ENCODE measurements at regions not wholly inside any gene's neighbourhood (a gene's known extent, or its start where the extent isn't known, plus 50 kb on each side); places are given as distances from the start of the nearest gene placed in this dataset.

GRCh38 chr2:67179526-67179925 lies 217.6 kb upstream of the ETAA1 start:
- no peaks in the 10 kb centered on the region for H4K20me1 ChIP-seq (replicated peaks; ENCODE audit: control insufficient read depth, extremely low read depth, insufficient read depth, low read length)
- POLR2A ChIA-PET, result no interaction called here
- no peak overlapping the region for H3K27ac ChIP-seq (ENCODE audit: insufficient read depth, low read depth, low read length)
- no peaks in the 10 kb centered on the region for H3K79me2 ChIP-seq (ENCODE audit: control insufficient read depth, insufficient read depth, low read length)
- no peak overlapping the region for H2AFZ ChIP-seq (ENCODE audit: low read depth, low read length)
- H3K4me2 ChIP-seq (ENCODE audit: insufficient read depth, low read length), result no peak overlapping the region
- H3K9me3 ChIP-seq (replicated peaks; ENCODE audit: control insufficient read depth, insufficient read depth, low read length), result no peaks in the 10 kb centered on the region
- peaks cover 8% of the 10 kb centered on the region for H3K4me1 ChIP-seq (ENCODE audit: control insufficient read depth, extremely low read depth, insufficient read depth, low read length)
- H3K9ac ChIP-seq (replicated peaks; ENCODE audit: extremely low read depth, insufficient read depth, low read length), result no peak overlapping the region
- CTCF ChIA-PET, result no interaction called here
- no peaks in the 10 kb centered on the region for H3K27me3 ChIP-seq (ENCODE audit: control insufficient read depth in 2 of 2, insufficient read depth in 2 of 2, low read length in 2 of 2)
- no TSS peak for BruUV-seq (replicated peaks)
- H3K9me1 ChIP-seq (replicated peaks; ENCODE audit: control insufficient read depth, extremely low read depth, insufficient read depth, low read length), result no peaks in the 10 kb centered on the region
- FAIRE-seq (no peak), DNase-seq (ENCODE audit: low read depth, low spot score) (no peak)
- dilution Hi-C loops (cut with MboI; ENCODE audit: extremely low pct_ligation_motif_present, low sequenced_read_pairs) (no loop called here), intact Hi-C loops (cut with micrococcal nuclease) (no loop called here)
- no peak overlapping the region for H3K4me3 ChIP-seq (replicated peaks in 1 of 3; ENCODE audit: insufficient read depth in 1 of 3, low read depth in 1 of 3, low read length in 3 of 3)
- TF ChIP-seq FOS (IDR thresholded peaks at IDR 0.05; ENCODE audit: borderline replicate concordance, insufficient read depth, low read length) (no peak), POLR2A (IDR thresholded peaks at IDR 0.05; ENCODE audit: low read depth, low read length) (no peak), POLR2AphosphoS5 (IDR thresholded peaks at IDR 0.05; ENCODE audit: insufficient read depth, low read depth, low read length) (no peak), JUN (IDR thresholded peaks at IDR 0.05; ENCODE audit: borderline replicate concordance, insufficient read depth, insufficient read length, low read depth) (no peak), MAX (IDR thresholded peaks at IDR 0.05; ENCODE audit: insufficient read depth, insufficient read length) (no peak), EZH2 (IDR thresholded peaks at IDR 0.05; ENCODE audit: borderline replicate concordance, low read depth, low read length, severe bottlenecking) (no peak), MYC (IDR thresholded peaks at IDR 0.05; ENCODE audit: low read depth, low read length) (no peak), CTCF (IDR thresholded peaks at IDR 0.05; ENCODE audit: extremely low read depth in 1 of 2, insufficient read depth in 1 of 2, low read depth in 1 of 2, low read length in 2 of 2) (no peak), GATA2 (IDR thresholded peaks at IDR 0.05; ENCODE audit: insufficient read depth, insufficient read length, low read depth, low read length) (no peak)
- no peaks in the 10 kb centered on the region for H3K36me3 ChIP-seq (ENCODE audit: control insufficient read depth in 2 of 2, extremely low read depth in 1 of 2, insufficient read depth in 2 of 2, low read length in 2 of 2)

Measured in endothelial cell of umbilical vein (primary cell).